ENCODE measurements at regions not wholly inside any gene's neighbourhood (a gene's known extent, or its start where the extent isn't known, plus 50 kb on each side); places are given as distances from the start of the nearest gene placed in this dataset.

GRCh38 chr6:126548300-126548699 is 208.4 kb downstream of the CENPW start:
- Histone ChIP-seq H3K27ac (ENCODE audit: low read depth, low read length) (no peak overlapping the region), H3K36me3 (ENCODE audit: insufficient read depth, low read length) (no peaks in the 10 kb centered on the region), H3K4me1 (ENCODE audit: insufficient read depth, low read length) (no peaks in the 10 kb centered on the region), H3K27me3 (ENCODE audit: insufficient read depth, low read length) (no peaks in the 10 kb centered on the region), H3K4me2 (ENCODE audit: low read length) (no peak overlapping the region), H3K4me3 (ENCODE audit: insufficient read depth, low read depth, low read length) (no peak overlapping the region), H4K20me1 (ENCODE audit: insufficient read depth, low read length) (no peaks in the 10 kb centered on the region), H3K9ac (ENCODE audit: low read length) (no peak overlapping the region), H3K79me2 (ENCODE audit: insufficient read depth, low read length) (no peaks in the 10 kb centered on the region), H2AFZ (ENCODE audit: low read depth, low read length) (no peak overlapping the region), H3K9me3 (ENCODE audit: insufficient read depth, low read depth, low read length) (no peaks in the 10 kb centered on the region)
- Mint-ChIP-seq H3K4me1 (ENCODE audit: low read depth, unreplicated experiment) (no peaks in the 10 kb centered on the region), H3K27ac (ENCODE audit: unreplicated experiment) (no peak overlapping the region), H3K27me3 (ENCODE audit: low read depth, unreplicated experiment) (peaks cover 4% of the 10 kb centered on the region), H3K36me3 (ENCODE audit: low read depth, unreplicated experiment) (no peaks in the 10 kb centered on the region), H3K4me3 (ENCODE audit: unreplicated experiment) (no peak overlapping the region), H3K9me3 (ENCODE audit: unreplicated experiment) (no peaks in the 10 kb centered on the region)
- TF ChIP-seq, protein P1, sequence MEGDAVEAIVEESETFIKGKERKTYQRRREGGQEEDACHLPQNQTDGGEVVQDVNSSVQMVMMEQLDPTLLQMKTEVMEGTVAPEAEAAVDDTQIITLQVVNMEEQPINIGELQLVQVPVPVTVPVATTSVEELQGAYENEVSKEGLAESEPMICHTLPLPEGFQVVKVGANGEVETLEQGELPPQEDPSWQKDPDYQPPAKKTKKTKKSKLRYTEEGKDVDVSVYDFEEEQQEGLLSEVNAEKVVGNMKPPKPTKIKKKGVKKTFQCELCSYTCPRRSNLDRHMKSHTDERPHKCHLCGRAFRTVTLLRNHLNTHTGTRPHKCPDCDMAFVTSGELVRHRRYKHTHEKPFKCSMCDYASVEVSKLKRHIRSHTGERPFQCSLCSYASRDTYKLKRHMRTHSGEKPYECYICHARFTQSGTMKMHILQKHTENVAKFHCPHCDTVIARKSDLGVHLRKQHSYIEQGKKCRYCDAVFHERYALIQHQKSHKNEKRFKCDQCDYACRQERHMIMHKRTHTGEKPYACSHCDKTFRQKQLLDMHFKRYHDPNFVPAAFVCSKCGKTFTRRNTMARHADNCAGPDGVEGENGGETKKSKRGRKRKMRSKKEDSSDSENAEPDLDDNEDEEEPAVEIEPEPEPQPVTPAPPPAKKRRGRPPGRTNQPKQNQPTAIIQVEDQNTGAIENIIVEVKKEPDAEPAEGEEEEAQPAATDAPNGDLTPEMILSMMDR (IDR thresholded peaks at IDR 0.05; ENCODE audit: insufficient read depth, low read depth, low read length), result no peak
- TF ChIP-seq EZH2 (IDR thresholded peaks at IDR 0.05; ENCODE audit: insufficient read depth, low read length), result no peak
- FAIRE-seq (no peak), DNase-seq (ENCODE audit: low read depth) (no peak)

DNA sequence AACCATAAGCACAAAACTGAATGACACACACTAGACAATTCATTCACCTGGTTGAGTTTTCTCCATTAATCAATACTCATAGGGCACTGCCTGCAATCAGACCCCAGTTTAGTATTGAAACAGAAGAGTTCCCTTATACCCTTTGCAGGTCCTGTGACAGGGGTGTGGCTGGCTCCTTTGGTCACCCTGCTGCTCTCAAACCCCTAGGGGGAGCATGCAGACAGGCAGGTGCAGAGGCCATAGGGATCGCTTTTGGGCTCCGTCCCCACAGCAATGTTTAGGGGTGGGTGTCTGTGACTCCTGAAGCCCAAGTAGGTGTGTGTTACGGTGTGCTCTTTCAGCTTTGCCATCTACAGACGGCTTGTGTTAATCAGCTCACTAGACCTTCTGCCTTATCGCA is 210.4 kb downstream of the CENPW start:
- no peaks in the 10 kb centered on the region for H3K9me3 ChIP-seq (ENCODE audit: insufficient read depth, low read depth, low read length)
- no peak for TF ChIP-seq EZH2 (IDR thresholded peaks at IDR 0.05; ENCODE audit: insufficient read depth, low read length)
- TF ChIP-seq, protein P1 (IDR thresholded peaks at IDR 0.05; ENCODE audit: insufficient read depth, low read depth, low read length), result no peak
- Mint-ChIP-seq H3K9me3 (ENCODE audit: unreplicated experiment) (no peaks in the 10 kb centered on the region), H3K4me3 (ENCODE audit: unreplicated experiment) (no peak overlapping the region), H3K36me3 (ENCODE audit: low read depth, unreplicated experiment) (no peaks in the 10 kb centered on the region), H3K27me3 (ENCODE audit: low read depth, unreplicated experiment) (peaks cover 4% of the 10 kb centered on the region), H3K27ac (ENCODE audit: unreplicated experiment) (no peak overlapping the region), H3K4me1 (ENCODE audit: low read depth, unreplicated experiment) (no peaks in the 10 kb centered on the region)
- H4K20me1 ChIP-seq (ENCODE audit: insufficient read depth, low read length), result no peaks in the 10 kb centered on the region
- no peak overlapping the region for H3K4me3 ChIP-seq (ENCODE audit: insufficient read depth, low read depth, low read length)
- H3K4me2 ChIP-seq (ENCODE audit: low read length), result no peak overlapping the region
- no peak overlapping the region for H3K27ac ChIP-seq (ENCODE audit: low read depth, low read length)
- DNase-seq (ENCODE audit: low read depth), result no peak
- no peak for FAIRE-seq
- H3K9ac ChIP-seq (ENCODE audit: low read length), result no peak overlapping the region
- H2AFZ ChIP-seq (ENCODE audit: low read depth, low read length), result no peak overlapping the region
- H3K36me3 ChIP-seq (ENCODE audit: insufficient read depth, low read length), result no peaks in the 10 kb centered on the region
- no peaks in the 10 kb centered on the region for H3K4me1 ChIP-seq (ENCODE audit: insufficient read depth, low read length)
- H3K27me3 ChIP-seq (ENCODE audit: insufficient read depth, low read length), result no peaks in the 10 kb centered on the region
- no peaks in the 10 kb centered on the region for H3K79me2 ChIP-seq (ENCODE audit: insufficient read depth, low read length)

- DNase-seq (ENCODE audit: low read depth) (no peak), FAIRE-seq (no peak)
- Histone ChIP-seq H2AFZ (ENCODE audit: low read depth, low read length) (no peak overlapping the region), H3K4me3 (ENCODE audit: insufficient read depth, low read depth, low read length) (no peak overlapping the region), H3K9ac (ENCODE audit: low read length) (no peak overlapping the region), H3K27ac (ENCODE audit: low read depth, low read length) (no peak overlapping the region), H3K4me1 (ENCODE audit: insufficient read depth, low read length) (no peaks in the 10 kb centered on the region), H3K79me2 (ENCODE audit: insufficient read depth, low read length) (no peaks in the 10 kb centered on the region), H4K20me1 (ENCODE audit: insufficient read depth, low read length) (no peaks in the 10 kb centered on the region), H3K36me3 (ENCODE audit: insufficient read depth, low read length) (no peaks in the 10 kb centered on the region), H3K9me3 (ENCODE audit: insufficient read depth, low read depth, low read length) (no peaks in the 10 kb centered on the region), H3K27me3 (ENCODE audit: insufficient read depth, low read length) (no peaks in the 10 kb centered on the region), H3K4me2 (ENCODE audit: low read length) (no peak overlapping the region)
- Mint-ChIP-seq H3K27me3 (ENCODE audit: low read depth, unreplicated experiment) (peaks cover 4% of the 10 kb centered on the region), H3K36me3 (ENCODE audit: low read depth, unreplicated experiment) (no peaks in the 10 kb centered on the region), H3K27ac (ENCODE audit: unreplicated experiment) (no peak overlapping the region), H3K4me1 (ENCODE audit: low read depth, unreplicated experiment) (no peaks in the 10 kb centered on the region), H3K9me3 (ENCODE audit: unreplicated experiment) (no peaks in the 10 kb centered on the region), H3K4me3 (ENCODE audit: unreplicated experiment) (no peak overlapping the region)
- no peak for TF ChIP-seq EZH2 (IDR thresholded peaks at IDR 0.05; ENCODE audit: insufficient read depth, low read length)
- TF ChIP-seq, protein P1 (IDR thresholded peaks at IDR 0.05; ENCODE audit: insufficient read depth, low read depth, low read length), result no peak
These were observed 211.9 kb downstream of the CENPW start for GRCh38 chr6:126551832-126552231.
